ENCODE measurements at regions not wholly inside any gene's neighbourhood (a gene's known extent, or its start where the extent isn't known, plus 50 kb on each side); places are given as distances from the start of the nearest gene placed in this dataset.

DNA sequence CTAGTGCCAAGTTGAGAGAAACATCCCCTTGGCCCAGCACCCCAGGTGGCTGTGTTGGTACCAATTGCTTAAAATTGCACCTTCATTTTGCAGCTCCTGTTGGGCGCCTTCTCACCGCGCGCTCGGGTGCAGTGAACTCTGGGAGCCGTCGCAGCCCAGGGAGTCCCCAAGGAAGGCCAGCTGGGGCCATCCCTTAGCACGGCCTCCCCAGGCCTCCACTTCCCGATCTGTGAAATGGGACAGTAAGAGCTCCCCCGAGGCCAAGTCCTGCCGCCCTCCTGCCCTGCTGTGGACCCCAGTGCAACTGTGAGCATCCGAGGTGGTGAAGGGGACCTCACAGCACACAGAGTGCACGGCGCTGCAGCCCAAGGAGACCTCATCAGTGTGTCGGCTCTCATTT is 1234.1 kb downstream of the BRD1 start:
- TF ChIP-seq, protein P1, sequence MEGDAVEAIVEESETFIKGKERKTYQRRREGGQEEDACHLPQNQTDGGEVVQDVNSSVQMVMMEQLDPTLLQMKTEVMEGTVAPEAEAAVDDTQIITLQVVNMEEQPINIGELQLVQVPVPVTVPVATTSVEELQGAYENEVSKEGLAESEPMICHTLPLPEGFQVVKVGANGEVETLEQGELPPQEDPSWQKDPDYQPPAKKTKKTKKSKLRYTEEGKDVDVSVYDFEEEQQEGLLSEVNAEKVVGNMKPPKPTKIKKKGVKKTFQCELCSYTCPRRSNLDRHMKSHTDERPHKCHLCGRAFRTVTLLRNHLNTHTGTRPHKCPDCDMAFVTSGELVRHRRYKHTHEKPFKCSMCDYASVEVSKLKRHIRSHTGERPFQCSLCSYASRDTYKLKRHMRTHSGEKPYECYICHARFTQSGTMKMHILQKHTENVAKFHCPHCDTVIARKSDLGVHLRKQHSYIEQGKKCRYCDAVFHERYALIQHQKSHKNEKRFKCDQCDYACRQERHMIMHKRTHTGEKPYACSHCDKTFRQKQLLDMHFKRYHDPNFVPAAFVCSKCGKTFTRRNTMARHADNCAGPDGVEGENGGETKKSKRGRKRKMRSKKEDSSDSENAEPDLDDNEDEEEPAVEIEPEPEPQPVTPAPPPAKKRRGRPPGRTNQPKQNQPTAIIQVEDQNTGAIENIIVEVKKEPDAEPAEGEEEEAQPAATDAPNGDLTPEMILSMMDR (IDR thresholded peaks at IDR 0.05; ENCODE audit: insufficient read depth, missing control alignments): no peak
- DNase-seq (ENCODE audit: insufficient read length, low spot score) (no peak), FAIRE-seq (no peak)

- DNase-seq (ENCODE audit: insufficient read length, low spot score): no peak
- FAIRE-seq: no peak
- TF ChIP-seq, protein P1 (IDR thresholded peaks at IDR 0.05; ENCODE audit: insufficient read depth, missing control alignments): no peak
Observed at GRCh38 chr22:48592931-48593330, 1234.7 kb downstream of the BRD1 start.

DNA sequence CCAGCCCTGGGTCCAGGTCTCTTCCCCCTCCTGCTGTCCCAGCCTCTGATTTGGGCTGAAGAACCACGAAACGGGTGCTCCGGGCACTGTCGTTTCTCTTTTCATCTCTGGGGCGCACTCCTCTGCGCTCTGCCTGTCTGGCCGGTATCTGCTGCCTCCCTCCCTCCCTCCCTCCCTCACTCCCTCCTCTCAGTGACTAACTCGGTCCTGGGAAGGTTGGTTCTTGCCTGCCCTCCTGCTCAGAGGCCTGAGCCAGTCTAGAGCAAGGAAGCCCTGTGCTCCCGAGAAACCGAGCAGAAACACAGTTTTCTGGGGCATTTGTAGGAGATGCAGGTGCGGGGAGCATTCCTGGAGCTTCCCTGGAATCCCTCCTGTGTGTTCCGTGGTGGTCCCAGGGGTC is 1235.2 kb downstream of the BRD1 start:
- no peak for FAIRE-seq
- TF ChIP-seq, protein P1 (IDR thresholded peaks at IDR 0.05; ENCODE audit: insufficient read depth, missing control alignments): no peak
- no peak for DNase-seq (ENCODE audit: insufficient read length, low spot score)

DNA sequence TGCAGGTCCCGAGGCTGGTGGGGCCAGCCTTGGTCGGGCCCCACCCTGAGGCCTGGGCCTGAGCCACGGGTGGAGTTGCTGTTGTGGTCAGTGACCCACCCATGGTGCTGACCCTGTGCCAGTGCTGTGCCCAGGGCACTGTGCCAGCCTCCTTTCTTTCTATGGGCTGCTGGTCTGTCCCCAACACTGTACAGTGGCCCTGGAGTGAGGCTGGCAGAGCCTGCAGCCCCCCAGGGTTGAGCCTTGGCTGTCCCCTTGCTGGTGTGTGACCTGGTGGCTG is 1235.7 kb downstream of the BRD1 start:
- TF ChIP-seq, protein P1 (IDR thresholded peaks at IDR 0.05; ENCODE audit: insufficient read depth, missing control alignments): no peak
- FAIRE-seq: no peak
- DNase-seq (ENCODE audit: insufficient read length, low spot score): no peak

DNA sequence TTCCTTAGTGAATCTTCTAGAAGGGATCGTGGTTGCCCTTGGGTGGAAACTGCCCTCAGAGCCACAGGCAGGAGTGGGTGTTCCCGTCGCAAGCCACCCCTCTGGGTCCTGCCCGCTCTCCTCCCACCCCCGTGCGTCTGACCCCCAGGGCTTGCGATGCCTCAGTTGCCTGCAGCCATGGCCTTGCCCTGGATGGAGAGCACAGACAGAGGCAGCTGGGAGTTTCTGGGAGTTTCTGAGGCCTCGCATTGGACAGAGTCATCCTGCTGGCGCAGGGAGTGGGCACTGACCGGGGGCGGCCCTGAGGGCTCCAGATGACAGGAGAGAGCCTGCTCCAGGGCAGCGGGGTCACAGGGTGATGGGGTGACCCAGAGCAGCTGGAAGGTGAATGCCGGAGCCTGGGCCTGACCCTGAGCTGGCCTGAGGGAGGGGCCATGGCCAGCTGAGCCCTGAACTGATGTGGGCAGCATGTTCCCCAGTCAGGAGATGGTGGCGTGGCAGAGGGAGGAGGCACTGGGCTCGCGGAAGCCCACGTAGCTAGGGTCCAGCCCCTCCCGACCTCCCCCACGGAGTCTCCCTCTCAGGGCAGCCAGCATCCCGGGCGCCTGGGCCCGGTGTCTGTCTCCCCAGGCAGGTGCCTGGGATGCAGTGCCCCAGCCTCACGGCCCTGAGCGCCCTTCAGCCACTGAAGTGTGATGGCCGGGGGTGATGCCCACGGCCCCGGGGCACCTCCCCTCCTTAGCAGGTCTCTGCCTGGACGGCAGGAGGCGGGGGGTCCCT is 1236.2 kb downstream of the BRD1 start:
- FAIRE-seq (no peak), DNase-seq (ENCODE audit: insufficient read length, low spot score) (no peak)
- TF ChIP-seq, protein P1 (IDR thresholded peaks at IDR 0.05; ENCODE audit: insufficient read depth, missing control alignments): no peak

- DNase-seq (ENCODE audit: insufficient read length, low spot score) (no peak), FAIRE-seq (no peak)
- TF ChIP-seq, protein P1 (IDR thresholded peaks at IDR 0.05; ENCODE audit: insufficient read depth, missing control alignments): no peak
Observed at GRCh38 chr22:48589901-48590300, 1237.8 kb downstream of the BRD1 start.

DNA sequence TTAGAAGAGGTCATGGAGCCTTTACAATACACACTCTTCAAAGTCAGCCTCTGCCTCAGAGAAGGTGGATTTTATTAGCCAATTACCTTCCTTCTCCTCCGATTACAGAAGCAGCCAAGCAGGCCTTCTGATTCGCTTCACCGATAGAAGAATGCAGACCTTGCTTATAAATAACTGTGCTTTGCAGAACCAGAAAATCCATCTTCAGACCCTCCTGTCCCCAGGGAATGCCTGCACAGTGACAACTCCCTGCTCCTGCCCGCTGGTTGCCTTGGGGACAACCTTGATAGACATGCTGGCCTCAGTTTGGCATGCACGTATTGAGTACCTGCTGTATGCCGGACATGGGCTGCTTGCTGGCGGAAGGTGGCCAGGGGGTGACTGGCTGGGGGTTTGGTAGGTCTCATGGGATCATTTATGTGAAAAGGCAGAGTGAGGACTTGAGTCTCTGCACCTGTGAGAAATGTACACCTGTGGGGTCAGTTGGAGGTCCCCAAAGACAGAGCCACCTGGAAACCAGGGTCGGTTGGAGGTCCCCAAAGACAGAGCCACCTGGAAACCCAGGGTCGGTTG is 1238.7 kb downstream of the BRD1 start:
- TF ChIP-seq, protein P1 (IDR thresholded peaks at IDR 0.05; ENCODE audit: insufficient read depth, missing control alignments): no peak
- DNase-seq (ENCODE audit: insufficient read length, low spot score) (no peak), FAIRE-seq (no peak)

Measured in D721Med (cell line).